GF-D8 (cell line): ENCODE measurements at regions not wholly inside any gene's neighbourhood (a gene's known extent, or its start where the extent isn't known, plus 50 kb on each side); places are given as distances from the start of the nearest gene placed in this dataset.
"Not testable (repeated sequence)": the region's sequence is repeated elsewhere in the genome, so short reads cannot be mapped to it uniquely, and the experiment has no call there.

Experiments
- DNase-seq: peaks from one replicate; lab custom pipeline; 2025; lab: John Stamatoyannopoulos, UW

- no peak for DNase-seq
Observed at GRCh38 chrX:13476384-13476783, 93.0 kb upstream of the EGFL6 start.

GRCh38 chrX:13474164-13474516 is 95.3 kb upstream of the EGFL6 start:
- DNase-seq = no peak

- no peak for DNase-seq
Observed at GRCh38 chrX:13473442-13474163, 95.8 kb upstream of the EGFL6 start.

GRCh38 chrX:13472975-13473374 is 96.4 kb upstream of the EGFL6 start:
- no peak for DNase-seq

- no peak for DNase-seq
Observed at GRCh38 chrX:13471269-13471668, 98.1 kb upstream of the EGFL6 start.

- no peak for DNase-seq
Observed at GRCh38 chrX:13470685-13470977, 98.8 kb upstream of the EGFL6 start.

- DNase-seq = no peak
Observed at GRCh38 chrX:13469963-13470684, 99.3 kb upstream of the EGFL6 start.

GRCh38 chrX:13468096-13468495 is 101.3 kb upstream of the EGFL6 start:
- no peak for DNase-seq

GRCh38 chrX:13467243-13467642 is 102.2 kb upstream of the EGFL6 start:
- DNase-seq = no peak

GRCh38 chrX:13464599-13465275 is 104.7 kb upstream of the EGFL6 start:
- no peak for DNase-seq

- peak; percentile 14 for DNase-seq
Observed at GRCh38 chrX:13463608-13464007, 105.8 kb upstream of the EGFL6 start.

GRCh38 chrX:13452283-13452682 is 117.1 kb upstream of the EGFL6 start:
- no peak for DNase-seq

- no peak for DNase-seq
Observed at GRCh38 chrX:13449441-13449840, 120.0 kb upstream of the EGFL6 start.

GRCh38 chrX:13448941-13449340 is 120.5 kb upstream of the EGFL6 start:
- DNase-seq = no peak

- not testable (repeated sequence) for DNase-seq
Observed at GRCh38 chrX:13441608-13442007, 121.8 kb upstream of the ATXN3L start.

- no peak for DNase-seq
Observed at GRCh38 chrX:13440176-13440575, 120.3 kb upstream of the ATXN3L start.

GRCh38 chrX:13433298-13433605 is 113.4 kb upstream of the ATXN3L start:
- DNase-seq = no peak

GRCh38 chrX:13432414-13433297 is 112.8 kb upstream of the ATXN3L start:
- DNase-seq = no peak

- no peak for DNase-seq
Observed at GRCh38 chrX:13430136-13430827, 110.4 kb upstream of the ATXN3L start.

GRCh38 chrX:13428053-13428786 is 108.4 kb upstream of the ATXN3L start:
- no peak for DNase-seq

- no peak for DNase-seq
Observed at GRCh38 chrX:13427441-13428052, 107.7 kb upstream of the ATXN3L start.
